Left lung (tissue), 4 donors: ENCODE measurements at regions not wholly inside any gene's neighbourhood (a gene's known extent, or its start where the extent isn't known, plus 50 kb on each side); places are given as distances from the start of the nearest gene placed in this dataset.
"Not testable (repeated sequence)": the region's sequence is repeated elsewhere in the genome, so short reads cannot be mapped to it uniquely, and the experiment has no call there.

Experiments used
- ATAC-seq: fragments of 200-7000 bp; cut with Tn5 transposase; one replicate; pipeline ENCODE4 v1.9.1; 2020; ENCODE audit warnings: moderate library complexity
- DNase-seq, 4 donors: peaks; one replicate each; pipeline ENCODE4 v3.0.0-alpha.2; 2013 to 2020
- H3K27ac ChIP-seq, 2 donors: fragments of 200-600 bp; sonication (generic) in 1 of 2; one replicate each; pipeline versions ENCODE4 v1.5.0 to v1.8.0; 2020 to 2021
- H3K27me3 ChIP-seq, 2 donors: fragments of 200-600 bp; sonication (generic) in 1 of 2; one replicate each; pipeline versions ENCODE4 v1.5.0 to v1.8.0; 2020 to 2021
- H3K36me3 ChIP-seq, 2 donors: fragments of 200-600 bp; sonication (generic) in 1 of 2; one replicate each; pipeline versions ENCODE4 v1.5.0 to v1.8.0; 2020 to 2021
- H3K4me1 ChIP-seq, 2 donors: fragments of 200-600 bp; one replicate each; pipeline ENCODE4 v1.8.0; 2021
- H3K4me3 ChIP-seq, 2 donors: fragments of 200-600 bp; sonication (generic) in 1 of 2; one replicate each; pipeline versions ENCODE4 v1.5.0 to v1.8.0; 2020 to 2021; ENCODE audit warnings: mild to moderate bottlenecking in 1 of 2
- H3K9me3 ChIP-seq, 2 donors: fragments of 200-600 bp; sonication (generic) in 1 of 2; one replicate each; pipeline versions ENCODE4 v1.5.0 to v1.8.0; 2020 to 2021
- intact Hi-C, 2 donors: fragments of 100-400 bp; cut with DNase I; formaldehyde crosslinking; loops; one replicate each; pipeline versions ENCODE4 v1.11.2 to v1.14.2; 2022
- TF ChIP-seq, protein P1 (sequence below), 2 donors: fragments of 200-600 bp; sonication (generic) in 1 of 2; IDR thresholded peaks; one replicate each; pipeline versions ENCODE4 v1.5.0 to v1.8.0; 2021; ENCODE audit warnings: antibody characterized with exemption in 2 of 2
- donor health status: DM: no; HTN: yes; CAD: no.
- donor health status: DM: no; HTN: no; CAD: no.

DNA sequence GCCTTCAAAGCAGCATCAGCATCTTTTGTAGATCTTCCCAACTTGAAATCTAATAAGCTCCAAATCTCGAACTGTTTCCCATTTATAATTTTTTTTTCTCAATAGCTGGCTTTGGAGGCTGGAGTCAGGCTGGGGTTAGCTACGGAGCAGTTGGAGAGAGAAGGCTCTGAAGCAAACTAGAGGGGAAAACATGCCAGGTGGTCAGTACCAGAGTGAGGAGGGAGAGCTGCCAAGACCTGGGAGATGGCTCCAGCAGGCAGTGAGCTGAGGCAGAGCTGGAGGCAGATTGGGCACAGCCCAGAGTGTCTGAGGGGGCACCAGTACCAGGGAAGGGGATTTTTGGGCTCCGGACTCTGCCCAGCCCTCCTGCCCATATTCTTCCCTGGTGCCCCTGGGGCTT lies 311.2 kb downstream of the RPLP1 start:
- TF ChIP-seq, protein P1, sequence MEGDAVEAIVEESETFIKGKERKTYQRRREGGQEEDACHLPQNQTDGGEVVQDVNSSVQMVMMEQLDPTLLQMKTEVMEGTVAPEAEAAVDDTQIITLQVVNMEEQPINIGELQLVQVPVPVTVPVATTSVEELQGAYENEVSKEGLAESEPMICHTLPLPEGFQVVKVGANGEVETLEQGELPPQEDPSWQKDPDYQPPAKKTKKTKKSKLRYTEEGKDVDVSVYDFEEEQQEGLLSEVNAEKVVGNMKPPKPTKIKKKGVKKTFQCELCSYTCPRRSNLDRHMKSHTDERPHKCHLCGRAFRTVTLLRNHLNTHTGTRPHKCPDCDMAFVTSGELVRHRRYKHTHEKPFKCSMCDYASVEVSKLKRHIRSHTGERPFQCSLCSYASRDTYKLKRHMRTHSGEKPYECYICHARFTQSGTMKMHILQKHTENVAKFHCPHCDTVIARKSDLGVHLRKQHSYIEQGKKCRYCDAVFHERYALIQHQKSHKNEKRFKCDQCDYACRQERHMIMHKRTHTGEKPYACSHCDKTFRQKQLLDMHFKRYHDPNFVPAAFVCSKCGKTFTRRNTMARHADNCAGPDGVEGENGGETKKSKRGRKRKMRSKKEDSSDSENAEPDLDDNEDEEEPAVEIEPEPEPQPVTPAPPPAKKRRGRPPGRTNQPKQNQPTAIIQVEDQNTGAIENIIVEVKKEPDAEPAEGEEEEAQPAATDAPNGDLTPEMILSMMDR (IDR thresholded peaks at IDR 0.05): no peak
- Histone ChIP-seq H3K9me3 (peaks cover 0 to 5% of the 10 kb centered on the region in 2 donors), H3K4me3 (no peak overlapping the region), H3K36me3 (no peaks in the 10 kb centered on the region), H3K27me3 (no peaks in the 10 kb centered on the region), H3K4me1 (peaks cover 12 to 68% of the 10 kb centered on the region in 2 donors), H3K27ac (peak overlapping the region in 1 of 2 donors; percentile 3)
- DNase-seq: no peak
- no peak for ATAC-seq
- intact Hi-C loops: no loop called here

GRCh38 chr15:69766156-69766555 lies 313.5 kb downstream of the RPLP1 start:
- DNase-seq (no peak), ATAC-seq (no peak)
- intact Hi-C loops: no loop called here
- TF ChIP-seq, protein P1 (IDR thresholded peaks at IDR 0.05): no peak
- Histone ChIP-seq H3K27me3 (peaks cover 0 to 5% of the 10 kb centered on the region in 2 donors), H3K4me3 (no peak overlapping the region), H3K9me3 (peaks cover 0 to 5% of the 10 kb centered on the region in 2 donors), H3K4me1 (peaks cover 0 to 46% of the 10 kb centered on the region in 2 donors), H3K36me3 (no peaks in the 10 kb centered on the region), H3K27ac (no peak overlapping the region)

GRCh38 chr15:69767191-69767590 lies 314.6 kb downstream of the RPLP1 start:
- H3K27ac ChIP-seq: peak overlapping the region in 1 of 2 donors; percentile 85
- no peak for ATAC-seq
- intact Hi-C loops: no loop called here

DNA sequence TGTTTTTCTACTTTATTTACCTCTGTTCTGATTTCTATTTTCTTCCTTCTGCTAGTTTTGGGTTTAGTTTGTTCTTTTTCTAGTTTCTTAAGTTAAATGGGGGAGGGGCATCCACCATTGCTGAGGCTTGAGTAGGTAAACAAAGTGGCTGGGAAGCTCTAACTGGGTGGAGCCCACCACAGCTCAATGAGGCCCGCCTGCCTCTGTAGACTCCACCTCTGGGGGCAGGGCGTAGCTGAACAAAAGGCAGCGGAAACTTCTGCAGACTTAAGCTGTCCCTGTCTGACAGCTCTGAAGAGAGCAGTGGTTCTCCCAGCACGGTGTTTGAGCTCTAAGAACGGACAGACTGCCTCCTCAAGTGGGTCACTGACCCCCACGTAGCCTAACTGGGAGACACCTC lies 316.7 kb downstream of the RPLP1 start:
- H3K4me3 ChIP-seq, intact Hi-C loops, H3K27ac ChIP-seq, ATAC-seq, H3K9me3 ChIP-seq, DNase-seq, H3K36me3 ChIP-seq, H3K27me3 ChIP-seq: not testable (repeated sequence)
- H3K4me1 ChIP-seq: peaks cover 0 to 16% of the 10 kb centered on the region in 2 donors

More at GRCh38 chr15:69767191-69767590, 314.6 kb downstream of the RPLP1 start:
- H3K27me3 ChIP-seq: peaks cover 0 to 5% of the 10 kb centered on the region in 2 donors
- H3K36me3 ChIP-seq: no peaks in the 10 kb centered on the region
- no peak overlapping the region for H3K4me3 ChIP-seq
- H3K9me3 ChIP-seq: peaks cover 0 to 5% of the 10 kb centered on the region in 2 donors
- TF ChIP-seq, protein P1 (IDR thresholded peaks at IDR 0.05): no peak
- DNase-seq: no peak
- H3K4me1 ChIP-seq: peaks cover 0 to 36% of the 10 kb centered on the region in 2 donors

DNA sequence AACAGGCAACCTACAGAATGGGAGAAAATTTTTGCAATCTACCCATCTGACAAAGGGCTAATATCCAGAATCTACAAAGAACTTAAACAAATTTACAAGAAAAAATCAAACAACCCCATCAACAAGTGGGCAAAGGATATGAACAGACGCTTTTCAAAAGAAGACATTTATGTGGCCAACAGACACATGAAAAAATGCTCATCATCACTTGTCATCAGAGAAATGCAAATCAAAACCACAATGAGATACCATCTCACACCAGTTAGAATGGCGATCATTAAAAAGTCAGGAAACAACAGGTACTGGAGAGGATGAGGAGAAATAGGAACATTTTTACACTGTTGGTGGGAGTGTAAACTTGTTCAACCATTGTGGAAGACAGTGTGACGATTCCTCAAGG lies 321.6 kb downstream of the RPLP1 start:
- H3K27me3 ChIP-seq, H3K4me1 ChIP-seq, H3K4me3 ChIP-seq, ATAC-seq, DNase-seq, H3K27ac ChIP-seq, H3K36me3 ChIP-seq, intact Hi-C loops, H3K9me3 ChIP-seq: not testable (repeated sequence)

- DNase-seq, H3K4me3 ChIP-seq, H3K27ac ChIP-seq, intact Hi-C loops, H3K36me3 ChIP-seq, ATAC-seq, H3K9me3 ChIP-seq, H3K4me1 ChIP-seq, H3K27me3 ChIP-seq: not testable (repeated sequence)
These were observed 322.1 kb downstream of the RPLP1 start for GRCh38 chr15:69774711-69775110.

DNA sequence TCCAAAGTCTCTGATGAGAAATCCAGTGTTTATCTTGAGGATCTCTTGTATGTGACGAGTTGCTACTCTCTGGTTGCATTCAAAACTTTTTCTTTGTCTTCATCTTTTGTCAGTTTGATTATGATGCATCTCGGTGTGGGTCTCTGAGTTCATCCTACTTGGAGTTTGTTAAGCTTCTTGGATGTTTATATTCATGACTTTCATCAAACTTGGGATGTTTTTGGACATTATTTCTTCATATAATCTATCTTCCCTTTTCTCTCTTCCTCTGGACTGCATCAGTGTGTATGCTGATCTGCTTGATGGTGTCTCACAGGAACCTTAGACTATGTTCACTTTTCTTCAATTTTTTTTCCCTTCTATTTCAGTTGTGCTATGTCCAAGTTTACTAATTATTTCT lies 320.4 kb downstream of the TLE3 start:
- H3K27me3 ChIP-seq: no peaks in the 10 kb centered on the region
- ATAC-seq (no peak), DNase-seq (no peak)
- intact Hi-C loops: no loop called here
- no peak overlapping the region for H3K27ac ChIP-seq
- TF ChIP-seq, protein P1 (IDR thresholded peaks at IDR 0.05): no peak
- no peaks in the 10 kb centered on the region for H3K9me3 ChIP-seq
- peaks cover 0 to 15% of the 10 kb centered on the region in 2 donors for H3K4me1 ChIP-seq
- H3K36me3 ChIP-seq: no peaks in the 10 kb centered on the region
- H3K4me3 ChIP-seq: no peak overlapping the region
